Transverse colon (tissue), 4 donors: ENCODE measurements at regions not wholly inside any gene's neighbourhood (a gene's known extent, or its start where the extent isn't known, plus 50 kb on each side); places are given as distances from the start of the nearest gene placed in this dataset.

Experiments used
- DNase-seq: peaks from one replicate; pipeline ENCODE4 v3.0.0-alpha.2; 2019
- H3K27ac ChIP-seq, 4 donors: fragments of 200-600 bp; sonication (generic); 2 replicates each; pipeline ENCODE4 v1.5.1; 2016 to 2018; ENCODE audit warnings: inconsistent platforms in 4 of 4
- H3K27me3 ChIP-seq: fragments of 200-600 bp; sonication (generic); 2 replicates; pipeline ENCODE4 v1.5.1; 2017; ENCODE audit warnings: inconsistent platforms
- H3K36me3 ChIP-seq, 4 donors: fragments of 200-600 bp; sonication (generic); 2 replicates each; pipeline ENCODE4 v1.5.1; 2017 to 2019; ENCODE audit warnings: inconsistent platforms in 4 of 4
- H3K4me1 ChIP-seq, 4 donors: fragments of 200-600 bp; sonication (generic); 2 replicates each; pipeline ENCODE4 v1.5.1; 2017 to 2020; ENCODE audit warnings: inconsistent platforms in 4 of 4
- H3K4me3 ChIP-seq, 4 donors: fragments of 200-600 bp; sonication (generic); 1 replicate in 1 of 4; 2 replicates in 3 of 4; pipeline versions ENCODE4 v1.5.1 to v1.6.1; 2017 to 2019; ENCODE audit warnings: inconsistent platforms in 4 of 4
- H3K9me3 ChIP-seq, 2 donors: fragments of 200-600 bp; sonication (generic); 2 replicates each; pipeline ENCODE4 v1.5.1; 2017 to 2019; ENCODE audit warnings: inconsistent platforms in 2 of 2
- EP300 ChIP-seq: sonication (generic); formaldehyde crosslinking; IDR thresholded peaks from one replicate; pipeline ENCODE4 v1.6.1; 2017; ENCODE audit warnings: antibody characterized with exemption, low read depth
- POLR2A ChIP-seq: fragments of 450-650 bp; IDR thresholded peaks from one replicate; pipeline ENCODE4 v1.6.1; 2016; ENCODE audit warnings: antibody characterized with exemption, mild to moderate bottlenecking, moderate library complexity
- POLR2AphosphoS5 ChIP-seq, 3 donors: sonication (generic); formaldehyde crosslinking; IDR thresholded peaks; one replicate each; pipeline ENCODE4 v1.6.1; 2016; ENCODE audit warnings: antibody characterized with exemption in 3 of 3
- WGBS, 2 donors: methylation state at CpG; one replicate each; pipeline ENCODE4 v1.1.5; 2018; ENCODE audit warnings: low coverage in 1 of 2; 5-methylcytosine and 5-hydroxymethylcytosine counted together
- in situ Hi-C, 4 donors: fragments of 200-750 bp; cut with MboI; loops; one replicate each; pipeline versions ENCODE4 v1.15.0 to v1.15.1; 2017; ENCODE audit warnings: low sequenced_read_pairs in 3 of 4, low pct_ligation_motif_present in 1 of 4, low pct_unique_long_range_greater_than_20kb in 1 of 4
- intact Hi-C: fragments of 100-400 bp; cut with DNase I; formaldehyde crosslinking; loops from one replicate; pipeline ENCODE4 v1.15.1; 2023; ENCODE audit warnings: low total_unique reads
- TF ChIP-seq, protein P1 (sequence below), 5 experiments: fragments of 200-600 bp in 3 of 5; fragments of 450-650 bp in 2 of 5; sonication (generic) in 3 of 5; IDR thresholded peaks; 1 replicate in 2 of 5; 2 replicates in 3 of 5; pipeline ENCODE4 v1.5.1; 2016 to 2017; ENCODE audit warnings: antibody characterized with exemption in 5 of 5, inconsistent platforms in 3 of 5, mild to moderate bottlenecking in 2 of 5, moderate library complexity in 1 of 5

DNA sequence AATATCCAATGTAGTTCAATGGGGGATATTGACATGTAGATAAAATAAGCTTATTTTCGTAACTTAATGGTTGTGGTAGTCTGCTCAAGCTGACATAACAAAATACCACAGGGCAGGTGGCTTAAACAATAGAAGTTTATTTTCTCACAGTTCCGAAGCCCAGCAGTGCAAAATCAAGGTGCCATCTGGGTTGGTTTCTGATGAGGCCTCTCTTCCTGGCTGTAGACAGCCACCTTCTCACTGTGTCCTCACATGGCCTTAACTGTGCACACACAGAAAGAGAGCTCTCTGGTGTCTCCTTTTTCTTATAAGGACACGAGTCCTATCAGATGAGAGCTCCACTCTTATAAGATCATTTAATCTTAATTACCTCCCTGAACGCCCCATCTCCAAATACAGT is 64.8 kb upstream of the IPO9 start:
- no peak for DNase-seq
- Histone ChIP-seq H3K4me3 (no peak overlapping the region), H3K4me1 (peaks cover 0 to 20% (median 7%) of the 10 kb centered on the region in 4 donors), H3K9me3 (no peaks in the 10 kb centered on the region), H3K27ac (no peak overlapping the region), H3K27me3 (no peaks in the 10 kb centered on the region), H3K36me3 (no peaks in the 10 kb centered on the region)
- intact Hi-C loops = no loop called here
- in situ Hi-C loops = no loop called here
- WGBS, 2 donors = 73 to 94% methylated on average over 2 to 4 of the region's 4 CpGs
- no peak for TF ChIP-seq EP300
- no peak for TF ChIP-seq POLR2AphosphoS5 (IDR thresholded peaks at IDR 0.05)
- TF ChIP-seq, protein P1, sequence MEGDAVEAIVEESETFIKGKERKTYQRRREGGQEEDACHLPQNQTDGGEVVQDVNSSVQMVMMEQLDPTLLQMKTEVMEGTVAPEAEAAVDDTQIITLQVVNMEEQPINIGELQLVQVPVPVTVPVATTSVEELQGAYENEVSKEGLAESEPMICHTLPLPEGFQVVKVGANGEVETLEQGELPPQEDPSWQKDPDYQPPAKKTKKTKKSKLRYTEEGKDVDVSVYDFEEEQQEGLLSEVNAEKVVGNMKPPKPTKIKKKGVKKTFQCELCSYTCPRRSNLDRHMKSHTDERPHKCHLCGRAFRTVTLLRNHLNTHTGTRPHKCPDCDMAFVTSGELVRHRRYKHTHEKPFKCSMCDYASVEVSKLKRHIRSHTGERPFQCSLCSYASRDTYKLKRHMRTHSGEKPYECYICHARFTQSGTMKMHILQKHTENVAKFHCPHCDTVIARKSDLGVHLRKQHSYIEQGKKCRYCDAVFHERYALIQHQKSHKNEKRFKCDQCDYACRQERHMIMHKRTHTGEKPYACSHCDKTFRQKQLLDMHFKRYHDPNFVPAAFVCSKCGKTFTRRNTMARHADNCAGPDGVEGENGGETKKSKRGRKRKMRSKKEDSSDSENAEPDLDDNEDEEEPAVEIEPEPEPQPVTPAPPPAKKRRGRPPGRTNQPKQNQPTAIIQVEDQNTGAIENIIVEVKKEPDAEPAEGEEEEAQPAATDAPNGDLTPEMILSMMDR (IDR thresholded peaks at IDR 0.05) = no peak
- no peak for TF ChIP-seq POLR2A

DNA sequence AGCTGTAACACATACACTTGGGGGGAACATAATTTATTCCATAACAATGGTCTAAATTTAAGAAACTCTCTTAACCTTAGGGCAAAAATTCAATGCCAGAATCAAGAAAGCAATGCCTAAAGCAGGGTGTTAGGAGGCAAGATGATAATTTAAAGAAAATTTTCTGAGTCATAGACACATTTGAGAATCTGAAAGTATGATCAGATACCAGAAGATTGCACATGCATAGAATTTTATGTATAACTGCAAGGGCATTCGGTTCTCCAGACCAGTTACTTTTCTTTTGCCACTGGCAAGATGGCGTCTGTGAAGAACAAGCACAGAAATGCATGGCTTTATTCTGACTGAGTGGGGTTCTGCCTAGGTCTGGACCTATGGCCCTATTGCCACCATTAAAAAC is 64.4 kb upstream of the IPO9 start:
- intact Hi-C loops (no loop called here), in situ Hi-C loops (no loop called here)
- 82 to 87% methylated on average over 2 of the region's 2 CpGs for WGBS, 2 donors

DNA sequence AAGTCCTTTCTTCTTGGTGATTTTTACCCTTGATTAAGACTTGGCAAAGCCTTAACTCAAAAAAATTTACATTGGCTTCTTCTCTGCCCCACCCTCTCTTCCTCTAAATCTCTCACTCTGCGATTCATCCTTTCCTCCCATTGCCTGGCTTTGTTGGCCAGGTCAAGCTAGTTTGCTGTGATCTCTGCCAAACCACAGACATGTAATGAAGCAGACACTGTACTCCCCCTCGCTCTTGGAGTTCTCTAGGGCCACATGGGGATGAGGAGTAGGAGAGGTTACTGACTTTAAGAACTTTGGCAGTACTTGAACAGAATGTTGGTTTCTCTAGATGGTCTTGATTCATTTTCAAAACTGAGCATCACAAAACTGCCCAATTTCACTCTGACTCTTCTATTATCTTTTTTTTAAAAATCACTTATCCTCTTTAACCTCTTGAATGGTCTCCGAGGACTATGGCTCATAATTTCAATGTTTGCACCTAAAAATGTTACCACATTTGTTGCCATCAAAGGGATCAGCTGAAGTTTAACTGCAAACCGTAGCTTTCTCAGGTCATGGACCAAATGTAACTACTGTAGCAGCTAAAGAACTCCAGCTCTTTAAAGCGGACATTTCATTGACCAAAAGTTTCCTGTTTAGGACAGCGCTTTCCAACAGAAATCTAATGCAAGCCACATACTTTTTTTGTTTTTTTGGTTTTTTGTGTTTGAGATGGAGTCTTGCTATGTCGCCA is 62.7 kb upstream of the IPO9 start:
- H3K36me3 ChIP-seq = no peaks in the 10 kb centered on the region
- H3K9me3 ChIP-seq = peaks cover 0 to 1% of the 10 kb centered on the region in 2 donors
- intact Hi-C loops = no loop called here
- peak overlapping the region in 3 of 4 donors; percentile 22 to 33 (median 27) for H3K27ac ChIP-seq
- TF ChIP-seq POLR2A = no peak
- peak in 1 of 3 donors; percentile 20 for TF ChIP-seq POLR2AphosphoS5 (IDR thresholded peaks at IDR 0.05)
- no peak overlapping the region for H3K4me3 ChIP-seq
- WGBS, 2 donors = 68 to 80% methylated on average over 7 of the region's 7 CpGs
- DNase-seq = no peak
- in situ Hi-C loops = no loop called here
- peaks cover 0 to 17% (median 7%) of the 10 kb centered on the region in 4 donors for H3K4me1 ChIP-seq
- no peaks in the 10 kb centered on the region for H3K27me3 ChIP-seq

More for the DNA sequence above, 64.4 kb upstream of the IPO9 start:
- no peaks in the 10 kb centered on the region for H3K9me3 ChIP-seq
- H3K36me3 ChIP-seq = no peaks in the 10 kb centered on the region
- no peaks in the 10 kb centered on the region for H3K27me3 ChIP-seq
- DNase-seq = no peak
- TF ChIP-seq POLR2AphosphoS5 (IDR thresholded peaks at IDR 0.05) = no peak
- no peak for TF ChIP-seq EP300
- TF ChIP-seq, protein P1 (IDR thresholded peaks at IDR 0.05) = no peak
- no peak for TF ChIP-seq POLR2A
- H3K4me1 ChIP-seq = peaks cover 0 to 17% (median 7%) of the 10 kb centered on the region in 4 donors
- H3K4me3 ChIP-seq = no peak overlapping the region
- no peak overlapping the region for H3K27ac ChIP-seq

DNA sequence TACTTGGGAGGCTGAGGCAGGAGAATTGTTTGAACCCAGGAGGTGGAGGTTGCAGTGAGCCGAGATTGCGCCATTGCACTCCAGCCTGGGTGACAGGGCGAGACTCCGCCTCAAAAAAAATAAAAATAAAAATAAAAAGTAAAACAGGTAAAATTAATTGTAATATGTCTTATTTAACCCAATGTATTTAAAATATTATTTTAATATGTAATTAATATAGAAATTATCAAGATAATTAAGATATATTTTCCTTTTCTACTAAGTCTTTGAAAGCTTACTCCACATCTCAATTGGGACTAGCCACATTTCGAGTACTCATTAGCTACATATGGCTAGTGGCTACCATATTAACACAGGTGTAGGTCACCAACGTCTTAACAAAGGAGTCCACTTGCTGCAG is 61.6 kb upstream of the IPO9 start:
- TF ChIP-seq, protein P1 (IDR thresholded peaks at IDR 0.05) = no peak
- TF ChIP-seq POLR2AphosphoS5 (IDR thresholded peaks at IDR 0.05) (no peak), POLR2A (no peak), EP300 (no peak)
- no peak overlapping the region for H3K27ac ChIP-seq
- in situ Hi-C loops = no loop called here
- no peaks in the 10 kb centered on the region for H3K27me3 ChIP-seq
- intact Hi-C loops = no loop called here
- H3K36me3 ChIP-seq = no peaks in the 10 kb centered on the region
- peaks cover 5% of the 10 kb centered on the region in 2 donors for H3K9me3 ChIP-seq
- H3K4me1 ChIP-seq = peaks cover 0 to 10% (median 2%) of the 10 kb centered on the region in 4 donors
- WGBS, 2 donors = 91 to 96% methylated on average over 6 of the region's 6 CpGs
- DNase-seq = no peak
- no peak overlapping the region for H3K4me3 ChIP-seq

DNA sequence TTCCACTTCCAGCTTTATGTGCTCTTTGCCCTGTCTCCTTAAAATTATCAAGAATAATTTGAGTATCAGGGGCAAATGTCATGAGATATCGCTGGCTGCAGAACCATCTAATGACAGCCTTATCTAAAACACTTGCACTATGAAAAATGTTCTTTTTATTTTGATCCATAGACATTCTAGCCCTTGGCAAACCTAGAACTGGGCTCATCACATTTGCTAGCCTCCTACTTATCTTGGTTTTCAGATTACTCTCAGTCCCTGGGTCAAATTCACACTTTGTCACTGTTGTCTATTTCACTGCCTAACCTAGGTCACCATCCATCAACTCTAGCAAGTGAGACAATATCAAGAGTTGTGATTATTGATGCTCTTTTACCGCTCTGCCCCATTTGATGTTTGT is 59.9 kb upstream of the IPO9 start:
- H3K4me3 ChIP-seq = no peak overlapping the region
- no peak overlapping the region for H3K27ac ChIP-seq
- no peak for DNase-seq
- TF ChIP-seq POLR2A (no peak), EP300 (no peak), POLR2AphosphoS5 (IDR thresholded peaks at IDR 0.05) (no peak)
- TF ChIP-seq, protein P1 (IDR thresholded peaks at IDR 0.05) = no peak
- 86 to 95% methylated on average over 1 to 2 of the region's 2 CpGs for WGBS, 2 donors
- intact Hi-C loops (no loop called here), in situ Hi-C loops (no loop called here)
- peaks cover 5% of the 10 kb centered on the region in 2 donors for H3K9me3 ChIP-seq
- H3K27me3 ChIP-seq = no peaks in the 10 kb centered on the region
- no peaks in the 10 kb centered on the region for H3K4me1 ChIP-seq
- H3K36me3 ChIP-seq = no peaks in the 10 kb centered on the region
